ENCODE measurements at regions not wholly inside any gene's neighbourhood (a gene's known extent, or its start where the extent isn't known, plus 50 kb on each side); places are given as distances from the start of the nearest gene placed in this dataset.

DNA sequence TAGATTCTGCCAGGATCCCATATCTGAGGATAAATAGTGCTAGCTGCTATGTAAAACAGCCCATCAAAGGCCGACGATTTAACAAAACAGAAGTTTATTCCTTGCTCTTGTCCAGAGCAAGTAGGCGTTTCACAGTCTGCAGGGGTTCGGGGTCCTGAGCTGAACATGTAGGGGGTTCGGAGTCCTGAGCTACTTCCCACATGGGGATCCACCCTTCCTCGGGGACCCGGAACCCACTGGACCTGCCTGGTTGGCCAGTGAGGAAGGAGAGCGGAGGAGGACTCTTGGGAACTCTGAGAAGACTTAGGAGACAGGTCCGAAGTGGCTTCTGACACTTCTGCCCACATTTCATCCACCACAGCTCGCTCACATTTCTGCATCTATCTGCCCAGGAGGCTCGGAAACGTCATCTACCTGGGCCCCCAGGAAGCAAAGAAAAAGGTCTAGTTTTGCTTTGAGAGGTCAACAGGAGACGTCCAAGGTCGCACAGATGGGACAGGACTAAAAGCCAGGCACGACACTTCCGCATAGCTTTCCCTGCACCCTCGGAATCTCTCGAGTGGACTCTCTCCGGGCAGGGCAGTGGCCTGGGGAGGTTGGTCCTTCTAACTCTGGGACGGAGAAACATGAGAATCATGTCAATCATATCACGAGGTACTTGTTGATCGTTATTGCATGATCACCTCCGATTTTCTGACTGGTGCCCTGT lies 86.4 kb downstream of the MICALL2 start:
- no peak overlapping the region for H3K4me3 ChIP-seq (ENCODE audit: low read depth, low read length)
- TF ChIP-seq, protein P1, sequence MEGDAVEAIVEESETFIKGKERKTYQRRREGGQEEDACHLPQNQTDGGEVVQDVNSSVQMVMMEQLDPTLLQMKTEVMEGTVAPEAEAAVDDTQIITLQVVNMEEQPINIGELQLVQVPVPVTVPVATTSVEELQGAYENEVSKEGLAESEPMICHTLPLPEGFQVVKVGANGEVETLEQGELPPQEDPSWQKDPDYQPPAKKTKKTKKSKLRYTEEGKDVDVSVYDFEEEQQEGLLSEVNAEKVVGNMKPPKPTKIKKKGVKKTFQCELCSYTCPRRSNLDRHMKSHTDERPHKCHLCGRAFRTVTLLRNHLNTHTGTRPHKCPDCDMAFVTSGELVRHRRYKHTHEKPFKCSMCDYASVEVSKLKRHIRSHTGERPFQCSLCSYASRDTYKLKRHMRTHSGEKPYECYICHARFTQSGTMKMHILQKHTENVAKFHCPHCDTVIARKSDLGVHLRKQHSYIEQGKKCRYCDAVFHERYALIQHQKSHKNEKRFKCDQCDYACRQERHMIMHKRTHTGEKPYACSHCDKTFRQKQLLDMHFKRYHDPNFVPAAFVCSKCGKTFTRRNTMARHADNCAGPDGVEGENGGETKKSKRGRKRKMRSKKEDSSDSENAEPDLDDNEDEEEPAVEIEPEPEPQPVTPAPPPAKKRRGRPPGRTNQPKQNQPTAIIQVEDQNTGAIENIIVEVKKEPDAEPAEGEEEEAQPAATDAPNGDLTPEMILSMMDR (IDR thresholded peaks at IDR 0.05; ENCODE audit: borderline replicate concordance, insufficient read depth, low read depth, low read length) = no peak

GRCh38 chr7:1377111-1377909 lies 82.0 kb downstream of the MICALL2 start:
- no peak overlapping the region for H3K4me3 ChIP-seq (ENCODE audit: low read depth, low read length)
- TF ChIP-seq, protein P1 (IDR thresholded peaks at IDR 0.05; ENCODE audit: borderline replicate concordance, insufficient read depth, low read depth, low read length) = no peak

GRCh38 chr7:1378610-1379601 lies 80.4 kb downstream of the MICALL2 start:
- TF ChIP-seq, protein P1 (IDR thresholded peaks at IDR 0.05; ENCODE audit: borderline replicate concordance, insufficient read depth, low read depth, low read length) = no peak

DNA sequence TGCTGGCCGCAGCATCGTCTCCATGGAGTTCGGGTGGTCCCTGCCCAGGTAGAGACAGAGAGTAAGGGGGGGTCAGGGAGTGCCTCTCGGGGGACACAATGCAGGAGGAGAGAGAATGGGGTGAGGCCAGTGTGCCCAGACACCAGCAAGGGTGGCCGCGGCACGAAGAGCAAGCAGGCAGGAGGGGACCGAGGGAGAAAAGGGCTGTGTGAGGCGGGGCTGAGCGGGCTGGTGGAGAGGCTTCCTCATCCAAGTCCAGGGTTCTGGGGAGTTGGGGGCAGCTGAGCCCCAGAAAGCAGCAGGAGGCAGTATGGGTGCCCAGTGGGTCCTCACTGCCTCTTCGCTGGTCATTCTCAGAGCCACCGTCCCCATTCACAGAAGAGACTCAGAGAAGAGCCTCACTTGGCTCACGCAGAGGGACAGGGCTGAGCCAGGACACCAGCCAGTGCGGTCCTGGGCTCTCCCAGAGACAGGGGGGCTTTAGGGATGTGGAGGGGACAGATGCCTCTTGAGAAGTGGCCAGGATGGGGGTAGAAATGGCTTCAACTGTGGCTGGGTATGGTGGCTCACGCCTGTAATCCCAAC lies 78.9 kb downstream of the MICALL2 start:
- TF ChIP-seq, protein P1 (IDR thresholded peaks at IDR 0.05; ENCODE audit: borderline replicate concordance, insufficient read depth, low read depth, low read length) = no peak
- H3K4me3 ChIP-seq (ENCODE audit: low read depth, low read length) = no peak overlapping the region

More at GRCh38 chr7:1378610-1379601, 80.4 kb downstream of the MICALL2 start:
- no peak overlapping the region for H3K4me3 ChIP-seq (ENCODE audit: low read depth, low read length)

DNA sequence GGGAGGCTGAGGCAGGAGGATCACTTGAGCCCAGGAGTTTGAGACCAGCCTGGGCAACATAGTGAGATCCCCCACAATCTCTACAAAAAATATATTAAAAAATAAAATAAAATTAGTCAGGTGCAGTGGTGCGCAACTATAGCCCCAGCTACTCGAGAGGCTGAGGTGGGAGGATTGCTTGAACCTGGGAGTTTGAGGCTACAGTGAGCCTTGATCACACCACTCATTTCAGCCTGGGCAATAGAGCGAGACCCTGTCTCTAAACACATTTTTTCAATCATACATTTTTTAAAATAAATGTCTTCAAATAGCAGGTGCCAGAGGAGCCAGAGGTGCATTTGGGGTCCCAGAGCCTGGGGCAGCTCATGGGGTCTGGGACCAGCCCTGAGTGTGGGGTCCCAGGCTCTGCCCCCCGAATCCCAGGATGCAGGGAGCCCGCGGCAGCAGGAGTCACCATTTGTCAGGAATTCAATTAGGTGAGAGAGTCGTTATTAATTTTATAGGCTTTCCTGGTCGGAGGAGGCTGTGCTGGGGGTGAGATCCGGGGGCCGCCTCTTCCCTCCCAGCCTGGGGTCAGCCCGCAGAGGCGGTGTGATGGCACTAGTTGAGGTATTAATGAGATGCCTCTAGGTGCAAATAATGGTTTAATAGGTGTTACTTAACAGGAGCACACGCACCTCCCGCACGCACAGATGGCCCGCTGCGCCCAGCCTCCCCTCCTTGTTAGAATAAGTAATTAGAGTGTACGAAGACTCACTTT lies 78.3 kb downstream of the MICALL2 start:
- TF ChIP-seq, protein P1 (IDR thresholded peaks at IDR 0.05; ENCODE audit: borderline replicate concordance, insufficient read depth, low read depth, low read length) = no peak

More for the DNA sequence above, 78.3 kb downstream of the MICALL2 start:
- no peak overlapping the region for H3K4me3 ChIP-seq (ENCODE audit: low read depth, low read length)

Data from GM12875 (cell line).